ENCODE measurements at regions not wholly inside any gene's neighbourhood (a gene's known extent, or its start where the extent isn't known, plus 50 kb on each side); places are given as distances from the start of the nearest gene placed in this dataset.
"Not testable (repeated sequence)": the region's sequence is repeated elsewhere in the genome, so short reads cannot be mapped to it uniquely, and the experiment has no call there.

DNA sequence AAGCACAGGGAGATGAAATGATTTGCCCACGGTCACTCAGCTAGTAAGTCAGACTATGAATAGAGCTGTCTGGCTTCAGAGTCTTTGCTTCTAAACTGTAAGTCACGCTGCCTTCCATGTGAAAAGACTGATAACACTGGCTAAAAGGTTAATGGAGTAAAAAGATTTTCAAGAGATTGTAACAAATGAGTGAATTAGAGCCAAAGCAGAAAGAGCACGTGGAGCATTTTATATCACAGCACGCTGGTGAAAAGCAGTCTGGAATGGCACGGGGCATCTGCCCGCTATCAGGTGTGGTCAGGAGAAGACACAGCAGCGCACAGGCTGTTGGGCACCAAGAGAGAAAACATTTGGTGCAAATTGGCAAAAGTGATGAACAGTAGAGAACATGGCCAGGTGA is 144.8 kb upstream of the GALNT2 start:
- H3K4me1 Mint-ChIP-seq, result no peaks in the 10 kb centered on the region
- no peak overlapping the region for H3K27ac ChIP-seq (ENCODE audit: low read length)
- H3K36me3 ChIP-seq (ENCODE audit: control insufficient read depth, insufficient read depth, low read length), result no peaks in the 10 kb centered on the region
- no peaks in the 10 kb centered on the region for H3K9me3 ChIP-seq (ENCODE audit: control insufficient read depth, insufficient read depth, low read length)
- no peak for TF ChIP-seq CTCF (IDR thresholded peaks at IDR 0.05)
- no peak overlapping the region for H3K4me3 Mint-ChIP-seq
- WGBS (ENCODE audit: insufficient coverage), result 91% methylated on average over 7 of the region's 7 CpGs
- no peaks in the 10 kb centered on the region for H3K9me3 Mint-ChIP-seq
- no peaks in the 10 kb centered on the region for H3K4me1 ChIP-seq (ENCODE audit: control insufficient read depth, insufficient read depth, low read length)
- no peaks in the 10 kb centered on the region for H3K27me3 ChIP-seq (ENCODE audit: control insufficient read depth, insufficient read depth, low read length)
- DNase-seq (no peak), ATAC-seq (no peak)
- H3K36me3 Mint-ChIP-seq, result no peaks in the 10 kb centered on the region
- no peak overlapping the region for H3K4me3 ChIP-seq (ENCODE audit: low read length)
- no peak overlapping the region for H3K27ac Mint-ChIP-seq
- intact Hi-C loops (cut with micrococcal nuclease), result no loop called here
- H3K27me3 Mint-ChIP-seq (ENCODE audit: low read depth in 2 of 2), result peaks cover 12 to 24% of the 10 kb centered on the region in 2 donors

DNA sequence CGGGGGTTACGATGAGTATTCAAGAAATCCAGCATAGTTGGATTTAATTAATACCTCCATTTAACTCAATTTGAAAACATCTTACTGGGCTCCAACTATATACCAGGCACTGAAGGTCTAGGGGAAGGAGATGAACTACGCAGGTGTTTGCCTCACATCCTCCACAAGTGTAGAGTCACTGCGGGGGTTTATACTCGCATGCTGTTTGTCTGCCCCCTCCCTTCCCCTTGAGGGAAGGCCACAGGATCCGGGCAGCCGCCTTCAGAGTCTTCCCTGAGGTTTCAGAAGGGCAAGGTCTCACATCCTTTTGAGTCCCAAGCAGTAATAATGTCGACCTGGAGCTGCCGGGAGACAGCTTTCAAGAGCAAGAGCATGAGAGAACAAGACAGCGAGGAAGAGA is 142.4 kb upstream of the GALNT2 start:
- Histone ChIP-seq H3K4me1 (ENCODE audit: control insufficient read depth, insufficient read depth, low read length) (no peaks in the 10 kb centered on the region), H3K27ac (ENCODE audit: low read length) (no peak overlapping the region), H3K4me3 (ENCODE audit: low read length) (no peak overlapping the region), H3K9me3 (ENCODE audit: control insufficient read depth, insufficient read depth, low read length) (no peaks in the 10 kb centered on the region), H3K27me3 (ENCODE audit: control insufficient read depth, insufficient read depth, low read length) (no peaks in the 10 kb centered on the region), H3K36me3 (ENCODE audit: control insufficient read depth, insufficient read depth, low read length) (no peaks in the 10 kb centered on the region)
- peaks cover 15 to 37% of the 10 kb centered on the region in 2 donors for H3K27me3 Mint-ChIP-seq (ENCODE audit: low read depth in 2 of 2)
- intact Hi-C loops (cut with micrococcal nuclease), result no loop called here
- WGBS (ENCODE audit: insufficient coverage), result 71% methylated on average over 8 of the region's 10 CpGs
- H3K4me1 Mint-ChIP-seq, result no peaks in the 10 kb centered on the region
- no peak for TF ChIP-seq CTCF (IDR thresholded peaks at IDR 0.05)
- no peaks in the 10 kb centered on the region for H3K36me3 Mint-ChIP-seq
- no peak overlapping the region for H3K4me3 Mint-ChIP-seq
- H3K27ac Mint-ChIP-seq, result no peak overlapping the region
- H3K9me3 Mint-ChIP-seq, result no peaks in the 10 kb centered on the region
- no peak for DNase-seq
- no peak for ATAC-seq

DNA sequence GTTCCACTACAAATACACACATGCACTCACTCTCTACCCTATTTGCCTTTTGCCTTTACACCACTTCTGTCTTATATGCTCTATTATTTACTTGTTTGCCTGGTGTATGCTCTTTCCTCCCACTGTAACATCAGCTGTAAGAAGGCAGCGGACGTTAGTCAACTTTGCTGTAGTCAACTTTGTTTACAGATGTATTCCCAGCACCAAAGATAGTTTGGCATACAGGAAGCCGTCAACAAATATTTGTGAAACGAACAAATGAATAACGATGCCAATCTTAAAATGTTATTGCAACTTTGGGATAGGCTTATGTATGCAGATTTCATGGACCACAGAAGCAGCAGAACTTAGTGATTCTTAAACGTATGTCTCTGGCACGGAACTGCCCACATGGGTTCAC is 138.3 kb upstream of the GALNT2 start:
- H3K27me3 Mint-ChIP-seq (ENCODE audit: low read depth in 2 of 2), result peaks cover 22 to 41% of the 10 kb centered on the region in 2 donors

DNA sequence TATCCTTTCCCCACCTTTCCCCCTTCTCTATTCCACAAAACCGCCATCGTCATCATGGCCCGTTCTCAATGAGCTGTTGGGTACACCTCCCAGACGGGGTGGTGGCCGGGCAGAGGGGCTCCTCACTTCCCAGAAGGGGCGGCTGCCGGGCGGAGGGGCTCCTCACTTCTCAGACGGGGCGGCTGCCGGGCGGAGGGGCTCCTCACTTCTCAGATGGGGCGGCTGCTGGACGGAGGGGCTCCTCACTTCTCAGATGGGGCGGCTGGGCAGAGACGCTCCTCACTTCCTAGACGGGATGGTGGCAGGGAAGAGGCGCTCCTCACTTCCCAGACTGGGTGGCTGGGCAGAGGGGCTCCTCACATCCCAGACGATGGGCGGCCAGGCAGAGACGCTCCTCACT is 135.3 kb upstream of the GALNT2 start:
- ATAC-seq, result not testable (repeated sequence)

More for the DNA sequence above, 138.3 kb upstream of the GALNT2 start:
- no peaks in the 10 kb centered on the region for H3K4me1 Mint-ChIP-seq
- no peak overlapping the region for H3K27ac ChIP-seq (ENCODE audit: low read length)
- no peak overlapping the region for H3K4me3 Mint-ChIP-seq
- 88% methylated on average over 7 of the region's 7 CpGs for WGBS (ENCODE audit: insufficient coverage)
- intact Hi-C loops (cut with micrococcal nuclease), result no loop called here
- no peak for TF ChIP-seq CTCF (IDR thresholded peaks at IDR 0.05)
- no peaks in the 10 kb centered on the region for H3K9me3 Mint-ChIP-seq
- no peaks in the 10 kb centered on the region for H3K36me3 Mint-ChIP-seq
- no peak overlapping the region for H3K27ac Mint-ChIP-seq
- no peak overlapping the region for H3K4me3 ChIP-seq (ENCODE audit: low read length)
- H3K27me3 ChIP-seq (ENCODE audit: control insufficient read depth, insufficient read depth, low read length), result no peaks in the 10 kb centered on the region
- no peaks in the 10 kb centered on the region for H3K9me3 ChIP-seq (ENCODE audit: control insufficient read depth, insufficient read depth, low read length)
- ATAC-seq, result no peak
- no peaks in the 10 kb centered on the region for H3K4me1 ChIP-seq (ENCODE audit: control insufficient read depth, insufficient read depth, low read length)
- DNase-seq, result no peak
- no peaks in the 10 kb centered on the region for H3K36me3 ChIP-seq (ENCODE audit: control insufficient read depth, insufficient read depth, low read length)

GRCh38 chr1:229935157-229935556 is 131.9 kb upstream of the GALNT2 start:
- peaks cover 12 to 22% of the 10 kb centered on the region in 2 donors for H3K27me3 Mint-ChIP-seq (ENCODE audit: low read depth in 2 of 2)
- intact Hi-C loops (cut with micrococcal nuclease); H3K9me3 ChIP-seq (ENCODE audit: control insufficient read depth, insufficient read depth, low read length); H3K9me3 Mint-ChIP-seq; H3K4me1 Mint-ChIP-seq; H3K4me3 ChIP-seq (ENCODE audit: low read length); H3K27ac Mint-ChIP-seq; H3K27ac ChIP-seq (ENCODE audit: low read length); H3K4me3 Mint-ChIP-seq; ATAC-seq; DNase-seq; H3K36me3 ChIP-seq (ENCODE audit: control insufficient read depth, insufficient read depth, low read length); H3K36me3 Mint-ChIP-seq; H3K4me1 ChIP-seq (ENCODE audit: control insufficient read depth, insufficient read depth, low read length); H3K27me3 ChIP-seq (ENCODE audit: control insufficient read depth, insufficient read depth, low read length): not testable (repeated sequence)
- WGBS (ENCODE audit: insufficient coverage), result 92% methylated on average over 5 of the region's 6 CpGs

More for the DNA sequence above, 135.3 kb upstream of the GALNT2 start:
- H3K27me3 ChIP-seq (ENCODE audit: control insufficient read depth, insufficient read depth, low read length); H3K9me3 Mint-ChIP-seq; H3K36me3 ChIP-seq (ENCODE audit: control insufficient read depth, insufficient read depth, low read length); H3K4me1 ChIP-seq (ENCODE audit: control insufficient read depth, insufficient read depth, low read length); H3K27ac ChIP-seq (ENCODE audit: low read length); H3K4me1 Mint-ChIP-seq; H3K36me3 Mint-ChIP-seq; H3K4me3 Mint-ChIP-seq; H3K27ac Mint-ChIP-seq; H3K9me3 ChIP-seq (ENCODE audit: control insufficient read depth, insufficient read depth, low read length); intact Hi-C loops (cut with micrococcal nuclease); H3K4me3 ChIP-seq (ENCODE audit: low read length); DNase-seq: not testable (repeated sequence)
- peaks cover 12 to 34% of the 10 kb centered on the region in 2 donors for H3K27me3 Mint-ChIP-seq (ENCODE audit: low read depth in 2 of 2)
- 93% methylated on average over 20 of the region's 21 CpGs for WGBS (ENCODE audit: insufficient coverage)
